Adipocyte (in vitro differentiated cells): ENCODE measurements at regions not wholly inside any gene's neighbourhood (a gene's known extent, or its start where the extent isn't known, plus 50 kb on each side); places are given as distances from the start of the nearest gene placed in this dataset.
A peak's percentile ranks its signal among the peaks of the same experiment; 100 is the strongest.

Experiments used
- DNase-seq: peaks from one replicate; pipeline ENCODE4 v3.0.0-alpha.2; 2015; ENCODE audit warnings: low read depth
- H3K27me3 ChIP-seq: replicated peaks from 2 replicates; pipeline ENCODE4 v1.7.0; 2013; ENCODE audit warnings: mild to moderate bottlenecking, low read length, moderate library complexity; ENCODE audit not compliant: control insufficient read depth, insufficient read depth
- H3K36me3 ChIP-seq: 2 replicates; pipeline ENCODE4 v1.7.0; 2013; ENCODE audit warnings: low read length, mild to moderate bottlenecking, moderate library complexity; ENCODE audit not compliant: control insufficient read depth, insufficient read depth, severe bottlenecking
- H3K4me1 ChIP-seq: 2 replicates; pipeline ENCODE4 v1.7.0; 2013; ENCODE audit warnings: mild to moderate bottlenecking, low read length, moderate library complexity; ENCODE audit not compliant: control insufficient read depth, insufficient read depth
- H3K4me3 ChIP-seq: 2 replicates; pipeline ENCODE4 v1.7.0; 2013; ENCODE audit warnings: mild to moderate bottlenecking, low read length, moderate library complexity
- H3K9ac ChIP-seq: 2 replicates; pipeline ENCODE4 v1.7.0; 2013; ENCODE audit warnings: mild to moderate bottlenecking, low read length, moderate library complexity
- H3K9me3 ChIP-seq: 2 replicates; pipeline ENCODE4 v1.7.0; 2013; ENCODE audit warnings: mild to moderate bottlenecking, low read length, moderate library complexity; ENCODE audit not compliant: control insufficient read depth

- no peak overlapping the region for H3K9ac ChIP-seq
- peak; percentile 70 for DNase-seq
- H3K9me3 ChIP-seq, result no peaks in the 10 kb centered on the region
- no peaks in the 10 kb centered on the region for H3K4me1 ChIP-seq
- no peaks in the 10 kb centered on the region for H3K36me3 ChIP-seq
- peaks cover 20% of the 10 kb centered on the region for H3K27me3 ChIP-seq
- H3K4me3 ChIP-seq, result no peak overlapping the region
Measured at GRCh38 chr20:21615617-21616080, 89.8 kb upstream of the PAX1 start.

GRCh38 chr20:21614980-21615379 is 90.5 kb upstream of the PAX1 start:
- H3K4me1 ChIP-seq, result no peaks in the 10 kb centered on the region
- no peak overlapping the region for H3K9ac ChIP-seq
- H3K4me3 ChIP-seq, result no peak overlapping the region
- no peaks in the 10 kb centered on the region for H3K9me3 ChIP-seq
- DNase-seq, result no peak
- H3K27me3 ChIP-seq, result peaks cover 20% of the 10 kb centered on the region
- no peaks in the 10 kb centered on the region for H3K36me3 ChIP-seq

- Histone ChIP-seq H3K27me3 (peaks cover 18% of the 10 kb centered on the region), H3K4me1 (no peaks in the 10 kb centered on the region), H3K4me3 (no peak overlapping the region), H3K9me3 (no peaks in the 10 kb centered on the region), H3K36me3 (no peaks in the 10 kb centered on the region), H3K9ac (no peak overlapping the region)
- no peak for DNase-seq
Measured at GRCh38 chr20:21613512-21613911, 92.0 kb upstream of the PAX1 start.

GRCh38 chr20:21609981-21610380 is 95.5 kb upstream of the PAX1 start:
- Histone ChIP-seq H3K9ac (no peak overlapping the region), H3K36me3 (no peaks in the 10 kb centered on the region), H3K27me3 (peaks cover 8% of the 10 kb centered on the region), H3K4me1 (no peaks in the 10 kb centered on the region), H3K4me3 (no peak overlapping the region), H3K9me3 (no peaks in the 10 kb centered on the region)
- no peak for DNase-seq

- peaks cover 4% of the 10 kb centered on the region for H3K27me3 ChIP-seq
- H3K9me3 ChIP-seq, result no peaks in the 10 kb centered on the region
- H3K4me1 ChIP-seq, result no peaks in the 10 kb centered on the region
- no peak overlapping the region for H3K9ac ChIP-seq
- no peak for DNase-seq
- no peaks in the 10 kb centered on the region for H3K36me3 ChIP-seq
- H3K4me3 ChIP-seq, result no peak overlapping the region
Measured at GRCh38 chr20:21609221-21609620, 95.4 kb upstream of the NKX2-2 start.

GRCh38 chr20:21608777-21609176 is 94.9 kb upstream of the NKX2-2 start:
- H3K27me3 ChIP-seq, result peaks cover 4% of the 10 kb centered on the region
- H3K9ac ChIP-seq, result no peak overlapping the region
- DNase-seq, result no peak
- no peak overlapping the region for H3K4me3 ChIP-seq
- no peaks in the 10 kb centered on the region for H3K9me3 ChIP-seq
- no peaks in the 10 kb centered on the region for H3K4me1 ChIP-seq
- H3K36me3 ChIP-seq, result no peaks in the 10 kb centered on the region

GRCh38 chr20:21607971-21608725 is 94.3 kb upstream of the NKX2-2 start:
- no peaks in the 10 kb centered on the region for H3K9me3 ChIP-seq
- no peak overlapping the region for H3K9ac ChIP-seq
- no peaks in the 10 kb centered on the region for H3K36me3 ChIP-seq
- no peak overlapping the region for H3K4me3 ChIP-seq
- DNase-seq, result no peak
- H3K4me1 ChIP-seq, result no peaks in the 10 kb centered on the region
- H3K27me3 ChIP-seq, result peaks cover 4% of the 10 kb centered on the region

- Histone ChIP-seq H3K36me3 (no peaks in the 10 kb centered on the region), H3K27me3 (no peaks in the 10 kb centered on the region), H3K4me1 (no peaks in the 10 kb centered on the region), H3K9me3 (peaks cover 17% of the 10 kb centered on the region), H3K4me3 (no peak overlapping the region), H3K9ac (no peak overlapping the region)
- DNase-seq, result no peak
Measured at GRCh38 chr20:21601799-21602198, 87.9 kb upstream of the NKX2-2 start.

- no peaks in the 10 kb centered on the region for H3K9me3 ChIP-seq
- H3K9ac ChIP-seq, result no peak overlapping the region
- H3K27me3 ChIP-seq, result peaks cover 6% of the 10 kb centered on the region
- no peak for DNase-seq
- no peak overlapping the region for H3K4me3 ChIP-seq
- no peaks in the 10 kb centered on the region for H3K4me1 ChIP-seq
- no peaks in the 10 kb centered on the region for H3K36me3 ChIP-seq
Measured at GRCh38 chr20:21586682-21587081, 72.8 kb upstream of the NKX2-2 start.

- Histone ChIP-seq H3K4me1 (no peaks in the 10 kb centered on the region), H3K36me3 (no peaks in the 10 kb centered on the region), H3K9me3 (no peaks in the 10 kb centered on the region), H3K9ac (no peak overlapping the region), H3K27me3 (peaks cover 28% of the 10 kb centered on the region), H3K4me3 (no peak overlapping the region)
- no peak for DNase-seq
Measured at GRCh38 chr20:21583486-21584168, 69.8 kb upstream of the NKX2-2 start.

- DNase-seq, result no peak
- no peaks in the 10 kb centered on the region for H3K9me3 ChIP-seq
- no peaks in the 10 kb centered on the region for H3K36me3 ChIP-seq
- no peaks in the 10 kb centered on the region for H3K4me1 ChIP-seq
- peaks cover 52% of the 10 kb centered on the region for H3K27me3 ChIP-seq
- H3K4me3 ChIP-seq, result no peak overlapping the region
- no peak overlapping the region for H3K9ac ChIP-seq
Measured at GRCh38 chr20:21577551-21577950, 63.7 kb upstream of the NKX2-2 start.
